ENCODE measurements at regions not wholly inside any gene's neighbourhood (a gene's known extent, or its start where the extent isn't known, plus 50 kb on each side); places are given as distances from the start of the nearest gene placed in this dataset.

GRCh38 chr9:99351647-99352046 is 129.6 kb downstream of the SEC61B start:
- BruUV-seq (replicated peaks) = no TSS peak
- no peak; the same call in 1 of the 2 replicates for TF ChIP-seq CTCF (conservative IDR thresholded peaks at IDR 0.05; ENCODE audit: low read length)
- TF ChIP-seq EZH2phosphoT487 (IDR thresholded peaks at IDR 0.05; ENCODE audit: borderline replicate concordance, low read depth, low read length) = no peak
- ChIA-PET CTCF (ENCODE audit: unreplicated experiment) (no interaction called here), POLR2A (no interaction called here)
- H3K79me2 ChIP-seq (ENCODE audit: insufficient read depth, low read depth, low read length) = no peaks in the 10 kb centered on the region
- H3K9me2 ChIP-seq (ENCODE audit: insufficient read depth, low read length) = no peaks in the 10 kb centered on the region
- no peaks in the 10 kb centered on the region for H3K36me3 ChIP-seq (ENCODE audit: insufficient read depth, low read length)
- peak; percentile 2 for DNase-seq (ENCODE audit: low spot score)
- H3K4me2 ChIP-seq (ENCODE audit: low read length) = no peak overlapping the region
- no peaks in the 10 kb centered on the region for H3K4me1 ChIP-seq (ENCODE audit: insufficient read depth, low read length, poor library complexity, severe bottlenecking)
- H3K9me3 ChIP-seq (ENCODE audit: low read length) = no peaks in the 10 kb centered on the region
- H3K27ac ChIP-seq (ENCODE audit: low read depth, low read length, poor library complexity, severe bottlenecking) = no peak overlapping the region
- H4K20me1 ChIP-seq (ENCODE audit: insufficient read depth, low read length) = no peaks in the 10 kb centered on the region
- intact Hi-C loops (cut with micrococcal nuclease; ENCODE audit: unreplicated experiment) = no loop called here
- no peak overlapping the region for H2AFZ ChIP-seq (ENCODE audit: low read length)
- no peak overlapping the region for H3K4me3 ChIP-seq (ENCODE audit: low read depth, low read length, poor library complexity, severe bottlenecking)

GRCh38 chr9:99352826-99353225 is 130.7 kb downstream of the SEC61B start:
- Histone ChIP-seq H3K9me3 (ENCODE audit: low read length) (no peaks in the 10 kb centered on the region), H3K79me2 (ENCODE audit: insufficient read depth, low read depth, low read length) (no peaks in the 10 kb centered on the region), H3K27ac (ENCODE audit: low read depth, low read length, poor library complexity, severe bottlenecking) (no peak overlapping the region), H4K20me1 (ENCODE audit: insufficient read depth, low read length) (no peaks in the 10 kb centered on the region), H3K9me2 (ENCODE audit: insufficient read depth, low read length) (no peaks in the 10 kb centered on the region), H3K4me2 (ENCODE audit: low read length) (no peak overlapping the region), H3K4me1 (ENCODE audit: insufficient read depth, low read length, poor library complexity, severe bottlenecking) (no peaks in the 10 kb centered on the region), H2AFZ (ENCODE audit: low read length) (no peak overlapping the region), H3K36me3 (ENCODE audit: insufficient read depth, low read length) (no peaks in the 10 kb centered on the region), H3K4me3 (ENCODE audit: low read depth, low read length, poor library complexity, severe bottlenecking) (no peak overlapping the region)
- no peak for DNase-seq (ENCODE audit: low spot score)
- ChIA-PET POLR2A (no interaction called here), CTCF (ENCODE audit: unreplicated experiment) (no interaction called here)
- intact Hi-C loops (cut with micrococcal nuclease; ENCODE audit: unreplicated experiment) = no loop called here
- TF ChIP-seq EZH2phosphoT487 (IDR thresholded peaks at IDR 0.05; ENCODE audit: borderline replicate concordance, low read depth, low read length) = no peak
- TF ChIP-seq CTCF (conservative IDR thresholded peaks at IDR 0.05; ENCODE audit: low read length) = no peak
- no TSS peak for BruUV-seq (replicated peaks)

- no peak overlapping the region for H3K4me3 ChIP-seq (ENCODE audit: low read depth, low read length, poor library complexity, severe bottlenecking)
- no peaks in the 10 kb centered on the region for H3K4me1 ChIP-seq (ENCODE audit: insufficient read depth, low read length, poor library complexity, severe bottlenecking)
- no TSS peak for BruUV-seq (replicated peaks)
- H3K27ac ChIP-seq (ENCODE audit: low read depth, low read length, poor library complexity, severe bottlenecking) = no peak overlapping the region
- intact Hi-C loops (cut with micrococcal nuclease; ENCODE audit: unreplicated experiment) = no loop called here
- H3K4me2 ChIP-seq (ENCODE audit: low read length) = no peak overlapping the region
- ChIA-PET POLR2A (no interaction called here), CTCF (ENCODE audit: unreplicated experiment) (no interaction called here)
- no peaks in the 10 kb centered on the region for H4K20me1 ChIP-seq (ENCODE audit: insufficient read depth, low read length)
- H3K79me2 ChIP-seq (ENCODE audit: insufficient read depth, low read depth, low read length) = no peaks in the 10 kb centered on the region
- no peak overlapping the region for H2AFZ ChIP-seq (ENCODE audit: low read length)
- TF ChIP-seq CTCF (conservative IDR thresholded peaks at IDR 0.05; ENCODE audit: low read length) = no peak
- TF ChIP-seq EZH2phosphoT487 (IDR thresholded peaks at IDR 0.05; ENCODE audit: borderline replicate concordance, low read depth, low read length) = no peak
- H3K9me3 ChIP-seq (ENCODE audit: low read length) = no peaks in the 10 kb centered on the region
- no peaks in the 10 kb centered on the region for H3K9me2 ChIP-seq (ENCODE audit: insufficient read depth, low read length)
- no peak for DNase-seq (ENCODE audit: low spot score)
- H3K36me3 ChIP-seq (ENCODE audit: insufficient read depth, low read length) = no peaks in the 10 kb centered on the region
Measured at GRCh38 chr9:99353408-99353807, 131.3 kb downstream of the SEC61B start.
